Activated gamma-delta T cell treated with anti-CD3 and anti-CD28 coated beads, Interleukin-2, amount 50 U/mL, for 16 hours (primary cell): ENCODE measurements at regions not wholly inside any gene's neighbourhood (a gene's known extent, or its start where the extent isn't known, plus 50 kb on each side); places are given as distances from the start of the nearest gene placed in this dataset.
A peak's percentile ranks its signal among the peaks of the same experiment; 100 is the strongest.

Source experiments
- DNase-seq: peaks from one replicate; pipeline ENCODE4 v3.0.0-alpha.2; 2020; ENCODE audit warnings: low read depth

DNA sequence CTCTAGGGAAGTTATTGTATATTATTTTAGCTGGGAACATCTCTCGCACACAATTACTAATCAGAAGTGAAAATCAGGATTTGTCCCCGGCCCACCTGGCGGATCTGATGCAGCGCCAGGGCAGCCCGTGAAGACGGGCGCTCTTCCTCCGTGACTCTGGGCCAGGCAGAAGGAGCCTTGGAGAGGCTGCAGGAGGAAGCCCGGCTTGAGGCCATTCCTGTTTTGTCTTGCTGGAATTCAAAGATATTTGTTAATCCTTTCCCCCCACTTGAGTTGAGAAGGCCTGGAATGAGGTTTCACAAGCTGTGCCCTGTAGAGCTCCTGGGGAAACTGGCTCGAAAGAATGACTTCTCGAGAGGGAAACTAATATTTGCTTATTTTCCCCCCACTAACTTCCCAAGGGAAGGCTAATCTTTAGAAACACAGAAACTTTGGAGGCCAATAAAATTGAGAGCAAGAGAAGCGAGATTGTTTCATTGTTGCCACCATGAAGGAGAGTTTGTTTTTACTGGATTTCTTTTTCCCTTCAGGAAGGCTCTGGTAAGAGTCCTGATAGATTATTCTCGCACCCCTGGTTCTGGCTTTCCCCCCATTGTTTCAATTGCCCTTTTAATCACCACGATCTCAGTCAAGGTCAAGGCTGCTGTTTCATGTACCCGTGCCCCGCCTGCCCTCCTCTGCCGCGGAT is 92.8 kb upstream of the SEPTIN5 start:
- DNase-seq: no peak

DNA sequence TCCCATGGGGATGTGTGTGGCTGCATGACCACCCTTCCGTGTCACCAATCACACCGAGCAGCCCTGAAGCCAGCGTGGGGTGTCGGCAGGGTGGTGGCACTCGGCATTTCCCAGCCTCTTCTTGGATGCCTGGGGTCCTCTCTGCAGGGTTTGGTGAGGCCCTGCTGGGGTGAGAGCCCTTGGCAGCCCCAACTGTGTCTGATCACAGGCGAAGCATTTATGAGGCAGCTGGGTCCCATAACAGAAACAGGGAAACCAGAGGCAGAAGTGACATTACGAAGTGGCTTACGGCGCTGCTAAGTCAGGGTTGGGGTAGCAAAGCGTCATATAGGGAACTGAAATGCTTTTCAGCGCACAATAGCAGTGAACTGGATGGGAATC is 92.3 kb upstream of the SEPTIN5 start:
- DNase-seq: no peak

DNA sequence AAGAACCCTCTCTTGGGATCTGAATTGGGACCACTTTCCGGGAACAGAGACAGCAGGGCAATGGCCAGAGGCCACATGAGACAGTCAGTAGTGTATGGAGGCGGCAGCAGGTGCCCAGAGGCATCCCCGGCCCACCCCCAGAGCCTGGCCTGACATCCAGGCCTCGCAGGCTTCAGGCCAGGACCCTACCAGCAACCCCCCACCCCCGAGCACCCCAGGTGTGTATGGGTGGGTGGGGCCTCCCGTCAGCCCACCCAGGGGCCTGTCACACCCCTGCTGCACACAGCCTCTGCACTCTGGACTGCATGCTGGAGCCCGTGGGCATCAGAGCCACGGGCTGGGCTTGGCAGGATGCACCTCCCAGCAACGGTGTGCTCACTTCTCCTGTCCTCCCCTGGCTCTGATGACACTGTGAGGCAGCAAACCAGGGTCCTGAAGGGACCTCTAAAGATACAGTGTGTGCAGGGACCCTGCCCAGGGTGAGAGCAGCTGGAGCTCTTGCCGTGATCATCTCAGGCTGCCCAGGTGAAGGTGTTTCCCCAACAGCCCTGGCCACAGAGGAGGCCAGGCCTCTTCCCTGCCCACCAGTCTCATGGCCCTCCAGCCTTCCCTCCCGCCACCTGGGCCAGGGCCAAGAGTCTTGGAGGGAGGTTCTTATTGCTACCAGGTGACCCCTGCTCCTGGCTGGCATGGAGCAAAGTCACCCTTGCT is 88.8 kb upstream of the SEPTIN5 start:
- DNase-seq: no peak

DNA sequence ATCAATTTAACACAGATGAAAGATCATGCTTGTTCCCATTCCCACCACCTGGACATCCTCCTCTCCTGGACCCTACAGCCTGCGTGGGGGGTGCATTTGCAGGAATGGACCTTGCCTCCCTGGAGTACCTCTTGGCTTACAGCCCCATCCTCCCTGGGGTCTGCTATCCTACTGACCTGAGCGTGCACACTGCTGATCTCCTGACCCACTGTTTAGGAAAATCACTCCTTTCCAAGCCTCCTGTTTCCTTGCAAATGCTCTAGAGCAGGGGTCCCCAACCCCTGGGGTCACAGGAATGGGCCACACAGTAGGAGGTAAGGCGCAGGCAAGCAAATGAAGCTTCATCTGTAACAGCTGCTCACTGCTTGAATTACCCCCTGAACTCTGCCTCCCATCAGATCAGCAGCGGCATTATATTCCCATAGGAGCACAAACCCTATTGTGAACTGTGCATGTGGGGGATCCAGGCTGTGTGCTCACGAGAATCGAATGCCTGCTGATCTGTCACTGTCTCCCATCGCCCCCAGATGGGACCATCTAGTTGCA is 88.2 kb upstream of the SEPTIN5 start:
- no peak for DNase-seq

DNA sequence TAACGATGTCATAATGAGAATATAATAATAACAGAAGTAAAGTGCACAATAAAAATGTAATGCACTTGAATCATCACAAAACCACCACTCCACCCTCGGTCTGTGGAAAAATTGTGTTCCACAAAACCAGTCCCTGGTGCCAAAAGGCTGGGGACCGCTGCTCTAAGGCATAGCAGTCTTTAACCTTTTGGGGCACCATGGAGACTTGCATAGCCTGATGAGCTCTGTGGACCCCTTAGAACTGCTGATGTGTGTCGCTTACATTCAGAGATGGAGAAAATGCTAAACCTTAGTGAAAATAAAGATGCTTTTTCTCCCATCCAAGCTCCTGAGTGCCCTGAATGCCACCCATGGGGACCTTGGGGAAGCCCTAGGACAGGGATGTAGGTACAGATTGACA is 87.6 kb upstream of the SEPTIN5 start:
- DNase-seq: no peak

DNA sequence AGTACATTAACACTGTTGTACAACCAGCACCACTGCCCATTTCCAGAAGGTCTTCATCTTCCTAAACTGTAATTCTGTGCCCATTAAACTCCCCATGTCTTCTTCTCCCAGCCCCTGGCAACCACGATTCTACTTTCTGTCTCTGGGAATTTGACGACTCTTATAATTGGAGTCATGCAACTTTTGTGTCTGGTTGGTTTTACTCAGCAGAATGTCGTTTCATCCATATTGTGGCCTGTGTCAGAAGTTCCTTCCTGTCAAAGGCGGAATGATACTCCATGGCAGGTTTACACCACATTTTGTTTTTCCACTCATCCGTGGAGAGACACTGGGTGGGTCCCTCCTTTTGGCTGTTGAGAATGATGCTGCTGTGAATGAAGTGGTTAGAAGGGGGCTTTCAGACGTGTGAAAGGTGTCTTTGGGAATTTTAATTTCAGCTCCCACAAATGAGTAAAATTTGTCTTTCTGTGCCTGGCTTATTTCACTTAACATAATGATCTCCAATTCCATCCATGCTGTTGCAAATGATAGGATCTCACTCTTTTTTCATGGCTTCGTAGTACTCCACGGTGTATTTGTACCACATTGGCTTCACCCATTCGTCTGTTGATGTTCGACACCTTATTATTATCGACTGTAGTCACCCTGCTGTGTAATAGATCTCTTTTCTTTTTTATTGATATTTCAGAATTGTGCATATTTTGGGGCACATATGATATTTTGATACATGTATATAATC is 86.1 kb upstream of the SEPTIN5 start:
- DNase-seq: no peak

DNA sequence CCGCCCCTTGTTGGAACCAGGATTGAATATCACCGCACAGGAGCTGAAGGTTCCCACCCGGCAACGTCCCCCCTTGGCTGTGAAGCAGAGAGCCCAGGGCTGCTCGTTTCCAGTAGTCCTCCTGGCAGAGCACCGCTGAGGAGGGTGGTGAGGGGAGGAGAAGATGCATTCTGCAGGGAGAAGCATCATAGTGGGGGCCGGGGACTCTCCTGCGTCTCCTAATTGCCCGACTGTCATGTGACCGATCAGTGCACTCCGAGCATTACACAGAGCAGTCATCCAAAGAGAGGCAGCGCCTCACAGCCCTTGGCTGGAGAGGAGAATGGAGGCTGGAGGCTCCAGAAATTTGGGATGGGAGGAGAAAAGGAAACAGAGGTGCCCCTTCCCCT is 85.0 kb upstream of the SEPTIN5 start:
- no peak for DNase-seq

DNA sequence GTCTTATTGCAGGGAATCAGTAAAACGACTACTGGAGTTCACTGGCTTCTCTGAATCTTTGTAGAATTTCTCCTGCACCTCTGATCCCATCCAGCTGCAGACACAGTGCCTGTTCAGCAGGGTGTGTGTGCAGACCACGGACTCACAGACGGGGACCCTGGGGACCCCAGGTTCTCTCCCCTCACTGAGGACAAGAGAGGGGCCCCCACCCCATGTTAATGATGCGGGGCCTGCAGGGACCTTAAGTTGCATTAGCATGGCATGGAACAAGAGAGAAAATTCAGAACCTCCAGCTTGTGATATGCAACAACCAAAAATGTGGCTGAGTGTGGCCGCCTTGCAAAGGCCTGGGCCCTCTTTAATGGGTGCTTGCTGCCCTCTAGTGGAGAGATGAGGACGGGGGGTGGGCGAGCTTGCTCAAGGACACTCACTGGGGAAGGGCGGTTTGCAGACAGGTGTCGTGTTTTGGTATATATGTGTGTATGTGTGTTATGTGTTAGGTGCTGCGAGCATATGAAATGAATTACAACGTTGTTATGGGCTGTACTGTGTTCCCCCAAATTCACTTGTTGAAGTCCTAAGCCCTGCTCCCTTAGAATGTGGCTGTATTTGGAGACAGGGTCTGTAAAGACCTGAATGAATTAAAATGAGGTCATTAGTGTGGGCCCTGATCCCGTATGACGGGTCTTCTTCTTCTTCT is 84.4 kb upstream of the SEPTIN5 start:
- peak; percentile 85 for DNase-seq

DNA sequence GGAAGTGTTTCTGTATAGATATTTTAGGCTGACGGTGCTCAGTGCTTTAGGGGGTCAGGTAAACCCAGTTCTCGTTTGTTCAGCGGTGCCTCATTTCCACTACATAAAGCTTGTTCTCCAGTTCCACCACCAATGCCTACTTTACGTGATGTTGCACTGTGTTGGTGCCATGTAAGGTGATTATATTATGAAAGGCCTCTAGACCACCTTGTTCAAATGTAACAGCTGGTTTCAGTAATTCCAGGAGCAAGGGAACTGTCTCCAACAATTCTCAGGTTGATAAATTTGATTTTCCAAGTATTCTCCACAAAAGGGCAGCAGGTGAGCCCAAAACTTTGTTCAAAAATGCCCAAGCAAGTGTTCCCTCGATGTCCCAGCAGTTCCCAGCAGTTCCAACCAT is 83.7 kb upstream of the SEPTIN5 start:
- DNase-seq: no peak

DNA sequence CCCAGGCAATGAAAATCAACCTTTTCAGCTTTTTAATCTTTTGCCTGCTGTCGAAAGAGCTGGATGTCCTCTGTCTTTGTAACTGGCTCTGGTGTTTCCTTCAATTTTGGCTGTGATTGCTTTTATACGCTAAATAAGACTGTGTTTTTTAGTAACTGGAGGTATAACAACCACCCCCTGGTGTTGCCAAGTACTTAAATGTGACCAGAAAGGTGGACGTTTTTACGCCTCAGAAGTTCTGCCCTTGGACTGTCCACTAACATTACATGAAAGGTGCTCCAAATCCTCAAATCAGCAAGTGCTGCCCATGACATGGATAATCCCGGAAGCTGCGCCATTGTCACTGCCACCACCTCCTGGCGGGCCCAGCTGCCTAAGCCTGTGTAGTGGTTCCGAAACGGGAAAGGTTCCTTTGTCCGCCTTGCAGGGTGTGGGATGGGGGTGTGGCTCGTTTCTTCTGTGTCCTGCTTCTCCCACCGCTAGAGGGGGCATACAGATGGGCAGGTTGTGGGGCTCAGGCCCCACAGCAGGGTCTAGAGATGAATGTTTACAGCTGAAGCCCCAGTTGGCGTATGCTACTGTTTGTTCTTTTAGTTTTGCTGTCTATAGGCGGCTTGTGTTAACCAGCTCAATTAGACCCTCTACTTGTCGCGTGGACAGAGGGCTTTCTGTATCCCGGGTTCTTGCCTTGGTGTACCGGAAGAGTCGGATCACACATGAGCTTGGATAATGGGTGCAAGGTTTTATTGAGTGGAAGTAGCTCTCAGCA is 82.2 kb upstream of the SEPTIN5 start:
- DNase-seq: no peak

DNA sequence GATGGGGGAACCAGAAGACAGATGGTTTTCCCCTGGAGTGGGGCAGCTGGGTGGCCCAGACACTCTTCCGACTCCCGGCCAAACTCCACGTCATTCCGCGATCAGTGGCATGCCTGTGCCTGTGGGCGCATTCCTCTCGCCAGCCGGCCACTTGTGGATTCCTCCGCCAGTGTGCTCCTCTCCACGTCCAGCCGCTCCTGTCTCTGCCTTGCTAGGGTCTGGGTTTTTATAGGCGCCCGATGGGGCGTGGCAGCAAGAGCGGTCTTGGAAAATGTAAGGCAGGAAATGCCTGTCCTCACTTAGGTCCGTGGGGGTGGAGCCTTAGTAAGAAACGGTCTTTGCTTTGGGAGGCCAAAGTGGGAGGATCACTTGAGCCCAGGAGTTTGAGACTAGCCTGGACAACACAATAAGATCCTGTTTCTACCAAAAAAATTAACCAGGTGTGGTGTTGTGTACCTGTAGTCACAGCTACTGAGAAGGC is 81.6 kb upstream of the SEPTIN5 start:
- DNase-seq: no peak

DNA sequence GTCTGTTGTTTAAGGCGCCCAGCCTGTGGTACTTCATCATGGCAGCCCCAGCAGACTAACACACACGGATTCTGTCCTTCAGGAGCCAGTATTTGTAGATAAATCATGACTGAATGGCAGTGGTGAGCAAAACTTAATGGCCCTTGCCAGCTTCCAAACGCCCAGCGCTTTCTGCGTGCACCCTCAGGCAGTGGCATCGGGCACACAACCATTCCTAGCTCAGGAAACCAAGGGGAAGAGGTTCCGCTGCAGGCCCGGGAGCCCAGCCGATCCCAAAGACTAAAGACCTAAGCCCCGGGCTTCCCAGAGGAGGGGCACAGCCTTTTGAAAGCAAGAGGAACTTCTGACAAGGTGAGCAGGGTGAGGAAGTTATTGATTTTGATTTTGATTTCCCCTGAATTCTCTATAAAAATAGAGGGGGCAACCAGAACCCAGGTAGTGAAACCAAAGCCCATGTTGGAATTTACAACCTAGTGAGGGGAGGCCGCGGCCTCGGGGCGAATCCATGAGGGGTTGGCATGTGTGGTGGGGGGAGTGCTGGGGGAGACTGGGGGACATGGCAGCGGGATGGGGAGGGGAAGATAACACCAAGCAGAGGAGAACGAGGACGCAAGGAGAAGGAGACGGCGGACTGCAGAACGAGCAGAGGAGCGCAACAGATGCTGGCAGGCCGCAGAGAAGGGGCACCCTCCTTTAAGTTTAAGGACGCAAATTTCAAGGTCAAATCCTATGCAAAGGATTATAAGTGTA is 79.9 kb upstream of the SEPTIN5 start:
- DNase-seq: no peak

DNA sequence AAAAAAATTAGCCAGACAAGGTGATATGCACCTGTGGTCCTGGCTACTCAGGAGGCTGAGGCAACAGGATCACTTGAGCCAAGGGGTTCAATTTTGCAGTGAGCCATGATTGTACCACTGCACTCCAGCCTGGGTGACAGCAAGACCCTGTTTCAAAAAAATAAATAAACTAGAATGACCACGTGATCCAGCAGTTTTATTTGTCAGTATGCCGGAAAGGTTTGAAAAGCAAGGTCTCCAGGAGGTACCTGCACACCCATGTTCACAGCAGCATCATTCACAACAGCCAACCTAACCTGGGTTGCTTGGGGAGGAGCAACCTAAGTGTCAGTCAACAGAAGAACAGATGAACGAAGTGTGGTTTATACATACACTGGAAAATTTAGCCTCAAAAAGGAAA is 78.7 kb upstream of the SEPTIN5 start:
- DNase-seq: no peak

DNA sequence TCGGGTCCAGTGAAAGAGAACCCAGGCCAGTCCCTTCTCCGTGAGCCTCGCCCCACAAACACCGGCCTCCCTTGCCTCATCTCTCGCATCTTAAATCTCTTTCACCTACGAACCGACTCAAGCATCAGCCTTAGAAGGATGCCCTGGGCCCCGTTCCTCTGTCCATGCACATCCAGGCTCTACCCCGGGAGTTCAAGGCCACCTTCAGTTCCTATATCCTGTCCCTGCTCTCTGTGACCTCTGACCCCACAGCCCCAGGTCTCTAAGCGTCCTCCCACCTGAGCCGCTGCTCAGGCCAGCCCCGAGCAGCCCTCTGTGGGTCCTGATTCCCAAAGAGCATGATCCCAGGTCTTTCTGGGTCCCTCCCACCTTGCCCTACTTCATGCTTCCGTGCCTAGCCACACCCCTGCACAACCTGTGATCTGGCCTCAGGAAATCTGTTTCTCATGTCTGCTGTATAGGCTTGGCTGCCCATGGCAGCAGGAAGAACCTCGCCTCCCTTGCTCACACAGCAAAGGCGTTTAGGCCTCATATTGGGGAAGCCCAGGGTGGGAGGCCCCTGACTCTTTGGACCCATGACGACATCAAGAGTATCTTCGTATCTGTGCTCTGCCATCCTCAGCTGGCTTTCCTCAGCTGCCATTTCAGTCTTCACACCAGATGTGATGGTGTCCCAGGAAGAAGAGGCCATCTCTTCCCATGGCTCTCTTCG is 77.5 kb upstream of the SEPTIN5 start:
- DNase-seq: no peak

DNA sequence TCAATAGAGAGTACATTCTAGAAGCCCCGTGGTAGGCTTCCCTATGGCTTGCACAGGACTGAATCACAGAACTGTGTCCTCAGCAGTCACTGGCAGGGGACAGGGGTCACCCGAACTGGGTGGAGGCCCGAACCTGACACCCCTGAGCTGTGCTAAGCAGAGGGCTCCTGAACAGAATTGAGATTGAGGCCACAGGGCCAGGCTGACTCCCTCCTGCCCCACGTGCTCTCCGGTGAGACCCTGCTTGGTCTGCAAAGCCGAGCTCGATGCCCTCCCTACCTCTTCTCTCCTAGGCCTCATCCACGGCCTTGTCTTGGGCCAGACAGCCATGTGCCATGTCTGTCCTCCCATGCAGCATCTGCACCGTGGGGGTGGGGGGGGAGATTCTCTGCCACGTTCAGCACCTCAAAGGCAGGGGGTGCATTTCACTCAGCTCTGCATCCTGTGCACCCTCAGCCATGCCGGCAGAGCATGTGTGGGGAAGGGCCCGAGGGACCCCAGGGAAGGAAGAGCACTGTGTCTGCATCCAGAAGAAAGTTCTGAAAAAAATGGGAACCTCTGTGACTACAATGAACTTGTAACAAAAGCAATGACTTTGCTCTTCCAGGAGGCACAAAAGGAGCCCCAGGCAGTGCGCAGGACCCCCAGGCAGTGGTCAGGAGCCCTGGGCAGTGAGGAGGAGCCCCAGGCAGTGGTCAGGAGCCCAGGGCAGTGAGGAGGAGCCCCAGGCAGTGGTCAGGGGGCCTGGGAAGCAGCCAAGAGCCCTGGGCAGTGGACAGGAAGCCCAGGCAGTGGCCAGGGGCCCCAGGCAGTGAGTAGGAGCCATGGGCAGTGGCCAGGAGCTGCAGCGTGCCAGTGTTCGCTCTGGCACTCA is 76.7 kb upstream of the SEPTIN5 start:
- DNase-seq: no peak

DNA sequence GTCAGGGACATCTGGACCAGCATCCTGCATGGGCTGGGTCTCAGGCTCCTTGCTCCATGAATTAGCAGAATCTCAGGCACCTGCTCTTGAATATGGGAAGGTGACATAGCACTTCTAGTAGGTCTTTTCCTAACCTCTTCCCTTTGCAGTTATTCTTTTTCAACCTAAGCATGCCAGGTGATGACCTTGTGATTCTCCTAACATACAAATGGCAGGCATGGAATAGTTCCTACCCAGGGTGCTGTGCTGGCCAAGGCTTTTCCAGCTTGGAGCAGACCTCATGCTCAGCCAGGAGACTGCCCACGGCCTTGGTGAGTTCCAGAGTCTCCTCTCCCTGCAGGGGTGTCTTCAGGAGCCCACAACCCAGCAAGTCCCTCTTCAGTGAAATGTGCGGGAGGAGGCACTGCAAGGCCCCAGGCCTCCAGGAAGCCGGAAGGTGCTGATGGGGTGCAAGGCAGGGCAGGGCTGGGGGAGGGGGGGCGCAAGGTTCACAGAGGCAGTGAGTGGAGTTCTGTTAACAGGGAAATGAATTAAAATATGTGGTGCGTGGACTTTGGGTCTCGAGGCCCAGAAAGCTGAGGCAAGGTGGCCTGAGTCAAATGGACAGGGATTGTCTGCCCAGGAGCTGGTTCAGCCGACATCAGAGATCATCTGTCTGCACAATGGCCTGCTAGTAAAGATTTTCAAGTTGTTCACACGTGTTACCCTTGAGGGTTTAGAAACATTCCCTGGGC is 75.9 kb upstream of the SEPTIN5 start:
- no peak for DNase-seq

DNA sequence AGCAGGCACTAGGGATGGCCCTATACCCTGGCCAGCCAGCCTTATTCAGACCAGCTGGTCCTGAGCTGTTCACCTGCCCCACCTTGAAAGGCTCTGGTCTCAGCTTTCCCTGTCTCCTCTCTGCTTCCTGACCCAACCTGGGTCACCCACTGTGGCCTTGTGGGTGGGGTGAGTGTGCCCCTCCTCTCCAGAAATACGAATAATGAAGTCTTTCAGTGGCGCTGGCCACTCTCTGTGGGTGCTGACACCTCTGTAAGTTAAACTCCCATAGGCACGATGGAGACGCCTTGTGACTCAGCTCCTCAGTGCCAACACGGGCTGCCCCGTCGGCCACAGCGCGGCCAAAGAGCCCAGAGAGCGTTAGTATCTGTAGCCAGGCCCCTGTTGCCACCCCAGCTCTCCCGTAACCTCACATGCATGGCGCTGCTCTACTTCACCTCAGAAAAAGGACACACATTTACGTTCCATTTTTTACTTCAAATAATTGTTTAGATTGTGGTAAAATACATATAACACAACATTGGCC is 74.6 kb upstream of the SEPTIN5 start:
- DNase-seq: no peak

DNA sequence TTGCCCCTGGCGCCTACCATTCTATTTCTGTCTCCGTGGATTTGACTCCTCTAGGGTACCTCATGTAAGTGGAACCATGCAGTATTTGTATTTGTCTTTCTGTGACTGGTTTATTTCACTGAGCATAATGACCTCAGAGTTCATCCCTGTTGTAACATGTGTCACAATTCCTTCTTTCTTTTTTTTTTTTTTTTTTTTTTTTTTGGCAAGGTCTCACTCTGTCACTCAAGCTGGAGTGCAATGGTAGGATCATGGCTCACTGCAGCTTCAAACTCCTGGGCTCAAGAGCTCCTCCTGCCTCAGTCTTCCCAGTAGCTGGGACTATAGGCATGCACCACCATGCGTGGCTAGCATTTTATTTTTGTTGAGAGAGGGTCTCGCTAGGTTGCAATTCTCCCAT is 74.0 kb upstream of the SEPTIN5 start:
- no peak for DNase-seq
